A549 (cell line): ENCODE measurements at regions not wholly inside any gene's neighbourhood (a gene's known extent, or its start where the extent isn't known, plus 50 kb on each side); places are given as distances from the start of the nearest gene placed in this dataset.

Experiments used
- ATAC-seq, 2 experiments: fragments of 200-7000 bp in 1 of 2; fragments of >200 bp in 1 of 2; cut with Nextera tagmentation in 1 of 2; cut with Tn5 transposase in 1 of 2; 3 replicates each; pipeline versions ENCODE4 v1.8.0 to v1.9.1; 2018 to 2020; ENCODE audit warnings: mild to moderate bottlenecking in 1 of 2, moderate library complexity in 1 of 2
- CTCF ChIA-PET: fragments of 300-600 bp; sonication (Branson Sonifier 250); formaldehyde crosslinking; extraction: SDS; loops from one replicate; lab custom pipeline; 2021; ENCODE audit warnings: antibody characterized with exemption, inconsistent platforms; lab: Yijun Ruan, JAX
- POLR2A ChIA-PET: fragments of 350-600 bp; formaldehyde crosslinking; extraction: SDS; loops from one replicate; lab custom pipeline; 2021; ENCODE audit warnings: antibody characterized with exemption, inconsistent platforms; lab: Yijun Ruan, JAX
- DNase-seq, 2 experiments: peaks; one replicate each; pipeline versions ENCODE4 v3.0.0 to v3.0.0-alpha.2; 2011 to 2016; ENCODE audit warnings: low read depth in 1 of 2, low spot score in 1 of 2
- FAIRE-seq: peaks from 2 replicates; lab custom pipeline; 2011; peaks lifted over from hg19 to GRCh38; lab: Jason Lieb, UNC
- H3K27ac ChIP-seq, 2 experiments: fragments of >200 bp; sonication (Bioruptor Twin); formaldehyde crosslinking; 3 replicates each; pipeline ENCODE4 v1.5.1; 2016 to 2017
- H3K4me1 ChIP-seq: fragments of >200 bp; sonication (Bioruptor Twin); formaldehyde crosslinking; 3 replicates; pipeline ENCODE4 v1.6.1; 2016
- H3K4me2 ChIP-seq: fragments of >200 bp; sonication (Bioruptor Twin); formaldehyde crosslinking; 3 replicates; pipeline ENCODE4 v1.6.1; 2016
- H3K4me3 ChIP-seq: fragments of >200 bp; sonication (Bioruptor Twin); formaldehyde crosslinking; 3 replicates; pipeline ENCODE4 v1.5.1; 2016
- H3K9me3 ChIP-seq: fragments of >200 bp; sonication (Bioruptor Twin); formaldehyde crosslinking; 3 replicates; pipeline ENCODE4 v1.6.1; 2016
- BCL3 ChIP-seq: fragments of >200 bp; sonication (Bioruptor Twin); formaldehyde crosslinking; IDR thresholded peaks from 3 replicates; pipeline ENCODE4 v1.6.1; 2016
- BHLHE40 ChIP-seq: IDR thresholded peaks from 2 replicates; pipeline ENCODE4 v1.6.1; 2012; ENCODE audit warnings: low read depth, low read length, inconsistent platforms
- CBX2 ChIP-seq: fragments of 200-600 bp; sonication (generic); IDR thresholded peaks from 2 replicates; pipeline ENCODE4 v1.6.1; 2016; ENCODE audit warnings: low read depth, mild to moderate bottlenecking, borderline replicate concordance
- CBX8 ChIP-seq: fragments of 200-600 bp; sonication (generic); IDR thresholded peaks from 2 replicates; pipeline ENCODE4 v1.6.1; 2016
- CHD2 ChIP-seq: fragments of 150-350 bp; IDR thresholded peaks from 2 replicates; pipeline ENCODE4 v1.6.1; 2014; ENCODE audit warnings: low read length; ENCODE audit not compliant: partially characterized antibody
- E2F6 ChIP-seq: IDR thresholded peaks from 2 replicates; pipeline ENCODE4 v1.6.1; 2012; ENCODE audit warnings: low read depth, borderline replicate concordance
- FOXS1 ChIP-seq: fragments of 250-450 bp; sonication (Bioruptor Pico); IDR thresholded peaks from 2 replicates; pipeline ENCODE4 v1.5.0; 2020; ENCODE audit warnings: mild to moderate bottlenecking, moderate library complexity
- GATA3 ChIP-seq: IDR thresholded peaks from 2 replicates; pipeline ENCODE4 v1.6.1; 2012; ENCODE audit warnings: borderline replicate concordance
- HOXA7 ChIP-seq: fragments of 250-450 bp; sonication (Bioruptor Pico); IDR thresholded peaks from 2 replicates; pipeline ENCODE4 v1.5.0; 2020; ENCODE audit warnings: mild to moderate bottlenecking, moderate library complexity
- HOXB5 ChIP-seq: fragments of 250-450 bp; sonication (Bioruptor Pico); IDR thresholded peaks from 2 replicates; pipeline ENCODE4 v1.5.0; 2020; ENCODE audit warnings: mild to moderate bottlenecking, moderate library complexity
- JUN ChIP-seq, 2 experiments: fragments of >200 bp; sonication (Bioruptor Twin); formaldehyde crosslinking; IDR thresholded peaks; 2 replicates in 1 of 2; 3 replicates in 1 of 2; pipeline ENCODE4 v1.6.1; 2016 to 2017
- MYC ChIP-seq: IDR thresholded peaks from 2 replicates; pipeline ENCODE4 v1.6.1; 2012; ENCODE audit warnings: mild to moderate bottlenecking, inconsistent platforms, low read length, improper control_type of control experiment, borderline replicate concordance
- NPAS2 ChIP-seq: fragments of 250-450 bp; sonication (Bioruptor Pico); IDR thresholded peaks from 2 replicates; pipeline ENCODE4 v1.8.0; 2022; ENCODE audit warnings: mild to moderate bottlenecking, moderate library complexity, borderline replicate concordance
- RNF2 ChIP-seq: fragments of 200-600 bp; sonication (generic); IDR thresholded peaks from 2 replicates; pipeline ENCODE4 v1.6.1; 2016; ENCODE audit warnings: low read depth, mild to moderate bottlenecking, antibody characterized with exemption, moderate library complexity, borderline replicate concordance
- ZSCAN20 ChIP-seq: fragments of 250-450 bp; sonication (Bioruptor Pico); IDR thresholded peaks from 2 replicates; pipeline ENCODE4 v1.8.0; 2022; ENCODE audit warnings: mild to moderate bottlenecking, moderate library complexity
- WGBS: methylation state at CpG from one replicate; pipeline ENCODE4 v1.1.6; 2017; ENCODE audit errors: missing lambda C conversion rate; 5-methylcytosine and 5-hydroxymethylcytosine counted together
- TF ChIP-seq, protein P1 (sequence below): IDR thresholded peaks from 2 replicates; pipeline ENCODE4 v1.6.1; 2012
- TF ChIP-seq, protein P2 (sequence below): fragments of 150-350 bp; IDR thresholded peaks from 2 replicates; pipeline ENCODE4 v1.6.1; 2014; ENCODE audit warnings: low read depth, mild to moderate bottlenecking, low read length

GRCh38 chr1:186530109-186530508 is 69.2 kb upstream of the PDC start:
- Histone ChIP-seq H3K27ac (no peak overlapping the region), H3K4me2 (no peak overlapping the region), H3K4me3 (no peak overlapping the region), H3K9me3 (peaks cover 4% of the 10 kb centered on the region; the same call in 2 of the 3 replicates), H3K4me1 (peaks cover 7% of the 10 kb centered on the region)
- FAIRE-seq (no peak), ATAC-seq (no peak), DNase-seq (no peak)
- WGBS, result 52% methylated on average over 2 of the region's 2 CpGs
- CTCF ChIA-PET, result no interaction called here
- TF ChIP-seq CBX8, result no peak
- TF ChIP-seq, protein P1, sequence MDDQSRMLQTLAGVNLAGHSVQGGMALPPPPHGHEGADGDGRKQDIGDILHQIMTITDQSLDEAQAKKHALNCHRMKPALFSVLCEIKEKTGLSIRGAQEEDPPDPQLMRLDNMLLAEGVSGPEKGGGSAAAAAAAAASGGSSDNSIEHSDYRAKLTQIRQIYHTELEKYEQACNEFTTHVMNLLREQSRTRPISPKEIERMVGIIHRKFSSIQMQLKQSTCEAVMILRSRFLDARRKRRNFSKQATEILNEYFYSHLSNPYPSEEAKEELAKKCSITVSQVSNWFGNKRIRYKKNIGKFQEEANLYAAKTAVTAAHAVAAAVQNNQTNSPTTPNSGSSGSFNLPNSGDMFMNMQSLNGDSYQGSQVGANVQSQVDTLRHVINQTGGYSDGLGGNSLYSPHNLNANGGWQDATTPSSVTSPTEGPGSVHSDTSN, result no peak
- POLR2A ChIA-PET, result no interaction called here

- Histone ChIP-seq H3K4me3 (no peak overlapping the region), H3K4me1 (peaks cover 19% of the 10 kb centered on the region)
- no peak for FAIRE-seq
- no peak for TF ChIP-seq ZSCAN20 (CRISPR knock-in tag)
- TF ChIP-seq NPAS2 (CRISPR knock-in tag), result no peak
- no peak for TF ChIP-seq CBX2
- TF ChIP-seq RNF2, result no peak
- no peak for TF ChIP-seq JUN (IDR thresholded peaks at IDR 0.05)
- TF ChIP-seq CHD2, result no peak
- no peak for TF ChIP-seq BCL3
- TF ChIP-seq, all 56 proteins: peak for 0
- ATAC-seq, result no peak
- CTCF ChIA-PET, result no interaction called here
- no peak overlapping the region for H3K27ac ChIP-seq
- peaks cover 14% of the 10 kb centered on the region for H3K9me3 ChIP-seq
- DNase-seq, result no peak
- POLR2A ChIA-PET, result no interaction called here
- peak overlapping the region; percentile 20; the same call in 1 of the 3 replicates for H3K4me2 ChIP-seq
Measured at GRCh38 chr1:186519982-186520381, 59.1 kb upstream of the PDC start.

- ATAC-seq, result no peak
- Histone ChIP-seq H3K4me2 (no peak overlapping the region), H3K4me3 (no peak overlapping the region), H3K4me1 (peaks cover 19% of the 10 kb centered on the region), H3K27ac (no peak overlapping the region), H3K9me3 (peaks cover 9% of the 10 kb centered on the region)
- ChIA-PET POLR2A (interaction anchor here (0.6 kb wide), 1 partner anchor 21 kb away, joined by 3 read pairs; no protein-coding TSS in a partner anchor), CTCF (interaction anchor here (1.3 kb wide), 1 partner anchor 9 kb away, joined by 3 read pairs; no protein-coding TSS in a partner anchor)
- no peak for DNase-seq
- TF ChIP-seq FOXS1 (CRISPR knock-in tag) (no peak), ZSCAN20 (CRISPR knock-in tag) (no peak), BHLHE40 (no peak), HOXA7 (CRISPR knock-in tag) (no peak), MYC (no peak), GATA3 (no peak), NPAS2 (CRISPR knock-in tag) (no peak), HOXB5 (CRISPR knock-in tag) (no peak), E2F6 (no peak)
- TF ChIP-seq, protein P2, sequence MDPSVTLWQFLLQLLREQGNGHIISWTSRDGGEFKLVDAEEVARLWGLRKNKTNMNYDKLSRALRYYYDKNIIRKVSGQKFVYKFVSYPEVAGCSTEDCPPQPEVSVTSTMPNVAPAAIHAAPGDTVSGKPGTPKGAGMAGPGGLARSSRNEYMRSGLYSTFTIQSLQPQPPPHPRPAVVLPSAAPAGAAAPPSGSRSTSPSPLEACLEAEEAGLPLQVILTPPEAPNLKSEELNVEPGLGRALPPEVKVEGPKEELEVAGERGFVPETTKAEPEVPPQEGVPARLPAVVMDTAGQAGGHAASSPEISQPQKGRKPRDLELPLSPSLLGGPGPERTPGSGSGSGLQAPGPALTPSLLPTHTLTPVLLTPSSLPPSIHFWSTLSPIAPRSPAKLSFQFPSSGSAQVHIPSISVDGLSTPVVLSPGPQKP, result no peak
- 64% methylated on average over 4 of the region's 4 CpGs for WGBS
- peak; percentile 7 for FAIRE-seq
Measured at GRCh38 chr1:186518822-186519381, 58.0 kb upstream of the PDC start.
